Umbilical cord (tissue), 1 donor: ENCODE measurements at regions not wholly inside any gene's neighbourhood (a gene's known extent, or its start where the extent isn't known, plus 50 kb on each side); places are given as distances from the start of the nearest gene placed in this dataset.

Experiments used
- DNase-seq: peaks from one replicate; pipeline ENCODE4 v3.0.0-alpha.2; 2015; ENCODE audit warnings: low spot score

DNA sequence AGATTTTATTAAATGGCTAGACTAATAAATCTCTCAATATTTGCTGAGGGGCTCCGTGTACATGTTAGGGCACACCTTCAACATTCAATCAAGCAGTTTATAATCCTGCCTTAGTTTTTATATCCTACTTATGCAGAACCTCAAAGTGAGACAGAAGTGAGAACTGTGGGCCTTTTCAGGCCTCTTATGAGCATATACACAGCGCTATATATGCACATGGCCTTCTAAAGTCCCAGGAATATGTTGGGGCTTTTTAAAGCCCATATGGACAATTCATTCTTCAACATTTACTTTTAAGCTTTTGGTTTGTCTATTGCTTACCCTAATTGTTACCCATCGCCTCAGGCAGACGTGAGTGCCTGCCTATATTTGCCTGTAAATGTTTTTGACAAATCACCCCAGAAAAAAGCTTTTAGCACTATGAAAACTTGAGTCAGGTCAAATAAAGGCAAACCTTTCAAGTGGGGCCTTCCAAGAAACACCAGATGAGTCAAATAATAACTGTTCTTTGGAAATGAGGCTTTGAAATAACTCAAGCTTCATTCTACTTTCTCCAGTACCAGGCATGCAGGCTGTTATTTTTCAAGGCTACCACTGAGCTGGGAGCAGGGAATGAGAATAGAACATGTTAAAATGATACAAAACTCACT, 58.2 kb downstream of the ESM1 start:
- DNase-seq, result no peak

DNA sequence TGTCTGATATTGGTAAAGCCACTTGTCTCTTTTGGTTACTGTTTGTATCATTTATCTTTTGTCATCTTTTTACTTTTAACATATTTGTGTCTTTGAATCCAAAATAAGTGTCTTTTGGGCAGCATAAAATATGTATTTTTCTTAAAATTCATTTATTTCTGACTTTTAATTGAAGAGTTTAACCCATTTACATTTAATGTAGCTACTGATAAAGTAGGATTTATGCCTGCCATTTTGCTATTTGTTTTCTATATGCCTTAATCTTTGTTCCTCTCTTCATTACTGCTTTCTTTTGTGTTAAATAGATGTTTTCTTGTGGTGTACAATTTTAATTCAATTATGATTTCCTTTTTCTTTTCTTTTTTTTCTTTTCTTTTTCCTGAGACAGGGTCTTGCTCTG, 60.9 kb downstream of the ESM1 start:
- DNase-seq, result no peak

DNA sequence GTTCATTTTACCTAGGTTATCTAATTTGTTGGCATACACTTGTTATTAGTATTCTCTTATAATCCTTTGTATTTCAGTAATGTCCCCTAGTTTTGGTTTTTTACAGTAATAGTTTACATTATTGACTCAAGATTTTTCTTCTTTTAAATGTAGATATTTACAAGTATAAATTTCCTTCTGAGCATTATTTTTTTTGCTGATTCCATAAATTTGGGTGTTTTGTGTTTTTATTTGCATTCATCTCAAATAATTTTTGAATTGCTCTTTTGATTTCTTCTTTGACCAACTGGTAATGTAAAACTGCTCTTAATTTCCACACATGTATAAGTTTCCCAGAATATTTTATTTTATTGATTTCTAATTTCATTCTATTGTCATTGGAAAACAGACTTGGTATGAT, 68.1 kb downstream of the ESM1 start:
- DNase-seq, result no peak

DNA sequence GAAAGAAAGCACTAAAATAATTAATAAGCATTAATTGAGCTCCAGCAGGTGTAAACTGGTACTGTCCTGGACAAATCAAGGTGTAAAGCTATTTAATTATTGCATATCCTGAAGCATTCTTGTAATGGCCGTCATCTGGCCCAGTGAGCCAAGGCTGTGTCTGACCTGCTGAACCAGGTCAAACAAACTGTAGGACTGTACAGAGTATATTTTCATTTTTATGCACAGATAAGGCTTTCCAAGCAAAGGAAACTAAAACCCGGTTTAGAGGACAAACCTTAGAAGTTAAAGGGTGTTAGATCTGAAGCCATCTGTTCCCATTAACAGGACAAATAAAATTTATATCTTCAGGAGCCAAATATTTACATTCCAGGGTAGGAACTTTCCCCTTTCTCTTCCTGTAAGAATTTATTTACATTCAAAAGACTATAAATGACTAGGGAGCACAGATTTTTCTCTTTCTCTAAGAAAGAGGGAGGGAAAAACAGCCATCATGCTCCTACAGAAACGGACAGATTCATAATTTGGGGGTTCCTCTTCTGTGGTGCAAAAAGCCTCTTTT, 69.8 kb downstream of the ESM1 start:
- DNase-seq, result no peak

DNA sequence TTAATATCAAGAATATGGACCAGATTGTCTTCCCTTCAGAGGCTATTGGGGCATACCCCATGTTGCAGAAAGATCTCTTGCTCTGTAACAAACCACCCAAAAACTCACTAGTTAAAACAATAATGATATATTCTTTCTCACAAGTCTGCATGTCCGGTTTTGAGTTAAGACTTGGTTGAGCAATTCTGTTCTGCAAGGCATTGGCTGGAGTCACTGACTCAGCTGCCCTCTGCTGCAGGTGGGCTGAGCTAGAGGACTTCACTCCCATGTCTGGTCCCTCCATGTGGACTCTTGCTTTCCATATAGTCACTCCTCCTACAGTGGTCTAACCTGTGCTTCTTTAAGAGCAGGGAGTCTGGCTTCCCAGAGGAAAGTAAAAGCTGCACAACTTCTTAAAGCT, 73.4 kb downstream of the ESM1 start:
- DNase-seq, result no peak

DNA sequence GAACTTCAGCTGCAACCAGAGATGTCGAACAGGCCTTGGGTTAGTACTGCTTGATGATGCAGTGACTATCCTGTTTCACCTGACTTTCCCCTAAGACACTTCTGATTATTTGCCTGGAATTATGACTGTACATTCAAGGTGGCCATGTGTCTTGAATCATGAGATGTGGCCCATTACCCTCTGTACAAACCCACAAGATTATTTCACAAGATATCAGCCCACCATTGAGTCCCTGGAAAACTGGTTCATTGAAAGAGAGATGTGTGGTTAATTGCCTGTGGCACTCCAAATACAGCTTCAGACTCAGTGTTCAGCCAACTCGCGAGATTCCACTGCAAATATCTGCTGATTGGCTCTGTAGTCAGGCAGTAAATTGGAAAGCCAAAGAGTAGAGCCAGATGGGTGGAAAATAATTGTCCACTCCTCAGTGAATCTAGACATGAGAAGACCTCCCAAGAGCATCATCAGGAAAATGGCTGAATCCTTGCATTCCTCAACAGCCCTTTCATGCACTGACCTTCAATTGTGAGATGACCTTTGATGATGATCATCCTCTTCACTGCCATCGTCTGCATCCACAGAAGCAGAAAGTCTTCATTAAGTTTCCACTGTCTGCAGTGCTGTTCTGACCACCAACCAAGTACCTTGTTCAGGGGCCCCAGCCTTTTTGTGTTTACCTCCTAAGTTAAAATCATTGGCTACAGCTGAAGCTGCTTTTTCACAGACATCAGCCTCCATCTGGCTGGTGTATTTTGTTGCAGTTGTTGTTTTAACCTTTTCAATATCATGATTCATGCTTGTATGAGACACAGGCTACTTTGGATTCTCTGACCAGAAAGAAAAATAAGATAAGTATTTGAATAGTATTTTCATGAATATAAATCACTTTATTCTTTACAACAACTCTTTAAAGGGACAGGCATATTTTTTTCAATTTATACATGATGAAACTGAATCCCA, 75.2 kb downstream of the ESM1 start:
- no peak for DNase-seq

DNA sequence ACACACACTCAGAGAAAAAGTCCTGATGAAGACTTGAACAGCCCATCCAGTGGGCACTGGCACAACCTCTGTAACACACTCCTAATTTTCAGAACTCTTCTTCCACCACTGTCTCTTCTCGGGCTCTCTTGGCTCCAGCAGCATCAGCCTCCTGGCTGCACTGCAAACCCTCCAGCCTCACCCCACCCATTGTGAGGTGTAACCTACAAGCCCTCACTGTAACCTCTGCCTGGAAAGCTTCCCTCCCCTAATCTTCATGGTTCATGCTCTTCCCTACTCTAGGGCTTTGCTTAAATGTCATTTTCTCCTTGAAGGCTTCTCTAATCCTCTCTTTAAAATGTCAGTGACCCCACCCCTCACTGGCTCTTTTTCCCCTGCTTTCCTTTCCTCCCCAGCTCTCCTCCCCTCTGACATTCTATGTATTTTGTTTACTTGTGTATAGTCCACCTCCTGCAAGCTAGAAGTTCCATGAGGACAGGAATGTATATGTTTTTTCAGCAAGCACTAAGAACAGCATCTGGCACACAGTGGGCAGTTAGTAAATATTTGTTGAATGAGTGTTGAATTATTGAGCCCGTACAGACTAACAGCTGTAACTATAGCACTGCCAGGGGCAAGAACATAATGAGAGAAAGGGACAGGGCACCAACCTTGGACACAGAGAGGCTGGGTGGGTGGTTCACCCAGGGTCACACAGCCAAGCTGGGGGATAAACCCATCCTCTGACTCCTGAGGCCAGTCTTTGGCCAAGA, 76.4 kb downstream of the ESM1 start:
- no peak for DNase-seq

DNA sequence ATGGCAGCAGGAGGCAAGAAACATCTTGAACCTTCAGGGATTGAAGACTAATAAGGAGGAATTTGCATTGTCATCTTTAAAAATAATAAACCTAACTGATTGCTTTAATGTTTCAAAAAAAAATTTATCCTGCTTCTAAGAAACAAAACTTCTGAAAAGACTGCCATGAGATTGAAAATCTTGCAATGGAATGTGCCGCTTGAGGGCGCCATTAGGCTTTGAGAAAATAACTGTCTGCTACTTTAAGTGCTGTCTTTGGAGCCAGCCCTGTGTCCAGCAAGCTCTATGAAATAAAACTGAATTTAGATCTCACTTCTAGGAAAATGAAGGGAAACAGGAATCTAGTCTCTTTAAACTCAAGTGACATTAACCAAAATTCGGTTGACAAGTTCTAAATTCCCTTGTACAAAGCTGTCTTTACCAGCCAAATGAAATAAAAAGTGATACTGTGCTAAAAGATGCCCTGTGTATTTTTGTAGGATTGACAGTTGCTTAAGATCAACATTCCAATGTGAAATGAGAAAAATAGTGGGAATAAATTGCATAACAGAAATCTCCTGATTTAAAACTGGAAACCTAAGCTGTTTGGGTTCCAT, 79.4 kb downstream of the ESM1 start:
- DNase-seq, result peak; percentile 84

DNA sequence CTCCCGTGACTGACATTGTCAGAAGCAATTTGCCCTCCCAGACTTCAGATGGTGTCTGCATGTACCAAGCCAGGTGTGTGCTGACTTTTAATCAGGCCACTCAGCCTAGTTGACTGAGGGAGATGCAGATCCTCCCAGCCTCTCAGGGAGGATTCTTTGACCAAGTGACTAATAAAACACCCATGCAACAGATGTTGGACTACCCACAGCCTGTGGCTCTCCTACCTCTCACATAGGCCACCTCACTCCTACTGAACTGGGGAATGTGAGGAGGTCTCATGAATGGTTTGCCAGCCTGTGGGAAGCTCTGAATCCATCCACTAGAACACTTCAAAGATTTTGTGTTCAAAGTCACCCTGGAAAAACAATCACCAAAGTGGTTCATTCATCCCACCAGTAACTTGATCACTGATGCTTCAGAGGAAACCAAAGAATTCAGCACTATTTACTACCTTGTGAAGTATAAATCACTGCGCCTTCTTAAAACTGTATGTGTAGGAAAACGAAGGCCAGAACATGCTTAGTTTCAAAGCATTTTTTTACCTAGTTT, 80.1 kb downstream of the ESM1 start:
- no peak for DNase-seq

DNA sequence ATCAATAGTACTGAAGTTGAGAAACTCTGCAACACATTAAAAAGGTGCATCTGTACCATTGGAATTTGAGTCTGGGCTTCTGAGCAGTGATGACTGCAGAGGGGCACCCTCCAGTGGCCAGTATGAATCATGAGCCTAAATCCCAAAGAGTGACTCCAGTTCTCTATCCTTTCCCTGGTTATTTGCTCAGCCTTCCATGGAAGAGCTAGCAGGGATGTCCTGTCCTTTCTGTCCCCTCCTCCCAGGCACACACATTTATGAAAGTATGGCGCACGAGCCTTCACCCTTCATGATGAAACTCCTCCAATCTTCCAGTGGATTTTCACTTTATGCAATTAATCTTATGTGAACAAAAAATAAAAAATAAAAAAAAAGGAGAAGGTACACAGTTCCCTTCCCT, 81.0 kb downstream of the ESM1 start:
- DNase-seq, result no peak

DNA sequence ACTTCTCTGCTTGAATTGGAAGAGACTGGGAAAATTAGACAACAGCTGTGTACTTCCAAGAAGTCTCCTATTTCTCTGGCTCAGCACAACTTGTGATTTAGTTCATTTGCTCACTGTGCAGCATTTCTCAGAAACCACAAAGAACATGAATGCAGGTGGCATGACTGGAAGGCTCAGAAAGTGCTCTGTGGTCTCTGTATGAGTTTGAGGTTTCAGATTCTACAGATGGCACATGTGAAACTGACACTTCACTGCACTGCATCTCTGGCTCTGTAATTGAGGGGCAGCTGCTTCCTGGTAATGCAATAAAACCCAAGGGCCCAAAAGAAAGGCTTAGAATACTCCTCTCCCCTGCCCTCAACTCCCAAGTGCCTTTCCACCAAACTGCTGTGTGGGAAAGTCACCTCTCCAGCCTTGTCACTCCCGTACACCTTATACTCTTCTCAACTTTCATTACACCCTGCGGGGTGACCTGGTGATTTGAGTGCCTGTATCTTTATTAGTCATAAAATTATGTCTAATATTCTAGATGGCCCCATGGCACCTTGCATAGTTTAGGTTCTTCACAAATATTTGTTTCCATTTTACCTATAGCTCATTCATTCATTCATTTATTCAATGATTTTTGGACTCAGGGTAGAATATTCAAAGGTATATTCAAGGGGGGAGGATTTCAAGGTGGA, 82.5 kb downstream of the ESM1 start:
- DNase-seq, result no peak

DNA sequence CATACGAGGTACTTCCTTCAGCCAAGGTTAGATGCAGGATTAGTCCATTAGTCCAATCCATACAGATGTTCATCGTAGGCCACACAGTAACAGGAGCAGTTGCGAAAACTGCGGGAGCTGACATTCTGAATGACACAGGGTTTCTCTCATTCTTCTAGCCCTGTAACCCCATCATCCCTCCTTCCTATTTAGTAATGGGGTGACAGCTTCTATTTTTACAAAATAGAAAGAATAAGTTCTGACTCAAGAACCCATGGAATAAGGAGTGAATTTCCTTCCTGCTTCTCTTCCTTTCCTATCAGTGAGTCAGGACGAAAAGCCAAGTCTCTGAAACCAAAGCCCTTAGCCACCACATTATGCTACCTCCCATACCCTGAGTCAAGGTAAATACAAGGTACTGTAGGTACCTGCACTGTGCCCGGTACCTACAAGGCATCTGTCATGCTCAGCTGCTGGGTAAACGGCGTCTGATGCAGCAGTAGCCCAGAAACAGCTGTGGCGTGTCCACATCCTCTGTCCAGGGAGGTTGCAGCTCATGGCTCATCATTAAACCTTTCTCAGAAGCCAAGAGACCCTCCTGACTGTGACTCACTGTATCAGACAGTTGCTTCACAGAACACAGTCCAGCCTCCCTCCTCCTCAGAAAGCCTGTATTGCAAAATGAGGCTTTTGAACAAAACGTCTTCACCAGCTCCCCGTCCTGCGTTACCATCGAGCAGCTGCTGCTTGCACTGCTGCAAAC, 84.2 kb downstream of the ESM1 start:
- DNase-seq, result peak; percentile 46

DNA sequence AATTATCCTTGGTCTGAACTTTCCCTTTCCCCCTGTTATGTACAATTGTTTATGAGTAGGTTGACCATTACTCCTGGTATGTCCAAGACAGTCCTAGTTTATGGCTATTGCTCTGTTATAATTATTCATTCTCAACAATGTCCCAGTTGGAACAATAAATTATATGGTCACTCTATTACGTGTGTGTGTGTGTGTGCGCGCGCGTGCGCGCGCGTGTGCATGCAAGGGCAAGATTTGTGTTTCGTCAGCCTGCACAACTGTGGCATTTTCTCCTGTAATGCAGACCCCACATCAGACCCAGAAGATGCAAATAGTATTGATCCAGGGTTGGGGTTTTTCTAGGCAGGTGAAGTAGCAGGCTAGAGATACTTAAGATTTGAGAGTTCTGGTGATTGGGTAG, 88.4 kb downstream of the ESM1 start:
- no peak for DNase-seq

DNA sequence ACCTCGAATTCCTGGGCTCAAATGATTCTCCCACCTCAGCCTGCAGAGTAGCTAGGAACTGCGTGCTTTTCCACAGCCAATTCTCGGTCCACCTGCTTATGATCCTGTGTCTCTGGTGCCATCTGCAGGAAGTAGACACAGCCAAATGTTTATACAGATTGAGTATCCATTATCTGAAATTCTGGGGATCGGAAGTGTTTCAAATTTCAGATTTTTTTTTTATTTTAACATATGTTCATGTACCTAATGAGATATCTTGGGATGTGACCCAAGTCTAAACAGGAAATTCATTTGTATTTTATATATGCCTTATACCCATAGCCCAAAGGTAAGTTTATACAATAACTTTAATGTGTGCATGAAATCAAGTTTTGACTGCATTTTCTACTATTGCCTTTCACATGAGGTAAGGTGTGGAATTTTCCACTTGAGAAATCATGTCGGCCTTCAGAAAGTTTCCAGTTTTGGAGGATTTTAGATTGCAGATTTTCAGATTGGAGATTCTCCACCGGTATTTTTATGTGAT, 89.5 kb downstream of the ESM1 start:
- peak; percentile 57 for DNase-seq

DNA sequence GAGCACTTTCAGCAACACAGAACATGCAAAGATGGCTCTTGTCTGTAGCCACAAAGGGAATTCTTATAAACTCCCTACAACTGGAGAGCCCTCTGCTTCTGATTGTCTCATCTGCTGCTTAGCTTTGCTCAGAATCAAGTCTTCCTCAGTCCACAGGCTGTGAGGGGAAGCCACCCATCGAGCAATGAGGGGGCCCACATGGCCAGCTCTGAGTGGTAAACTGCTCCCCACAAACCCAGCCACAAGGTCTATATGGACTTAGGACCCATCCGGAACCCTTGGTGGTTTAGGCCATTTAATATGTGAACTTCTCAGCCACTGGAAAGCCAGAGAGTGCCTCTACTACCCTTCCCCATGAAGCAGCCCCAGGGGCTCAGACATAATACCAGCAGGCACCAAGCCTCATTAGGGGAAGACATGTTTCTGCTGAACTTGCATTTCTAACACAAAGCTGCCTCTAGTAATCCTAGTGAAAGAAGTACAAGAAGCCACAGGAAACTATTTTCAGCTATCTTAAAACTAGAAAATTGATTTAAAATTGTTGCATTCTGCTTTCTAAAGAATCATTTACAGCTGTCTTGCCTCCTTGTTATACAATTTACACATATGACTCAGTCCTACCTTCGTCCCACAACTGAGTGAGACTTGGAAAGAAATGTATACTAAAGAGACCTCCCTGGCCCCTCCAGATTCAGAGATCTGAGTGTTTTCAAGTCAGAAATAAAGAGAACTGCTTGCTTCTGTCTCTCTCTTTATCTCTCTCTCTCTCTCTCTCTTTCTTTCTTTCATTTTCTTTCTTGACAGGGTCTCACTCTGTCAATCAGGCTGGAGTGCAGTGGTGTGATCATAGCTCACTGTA, 90.2 kb downstream of the ESM1 start:
- DNase-seq, result no peak

DNA sequence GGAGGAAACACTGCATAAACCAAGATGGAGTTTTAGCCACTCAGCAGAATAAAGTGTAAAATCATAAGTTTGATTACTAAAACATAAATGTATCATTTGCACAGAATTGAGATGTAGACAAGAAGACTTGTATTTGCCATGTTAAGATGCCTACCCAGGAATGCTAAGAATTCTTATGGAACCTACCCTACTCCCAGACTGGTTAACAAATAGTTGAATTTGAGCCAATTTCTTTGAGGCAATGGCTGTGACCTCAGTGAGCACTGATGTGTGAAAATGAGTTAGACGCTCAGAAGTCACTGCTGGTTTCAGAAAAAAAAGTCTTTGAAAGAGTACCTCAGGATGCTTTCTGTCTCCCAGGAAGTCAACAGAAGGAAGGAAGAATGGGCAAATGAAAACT, 95.6 kb downstream of the ESM1 start:
- no peak for DNase-seq

DNA sequence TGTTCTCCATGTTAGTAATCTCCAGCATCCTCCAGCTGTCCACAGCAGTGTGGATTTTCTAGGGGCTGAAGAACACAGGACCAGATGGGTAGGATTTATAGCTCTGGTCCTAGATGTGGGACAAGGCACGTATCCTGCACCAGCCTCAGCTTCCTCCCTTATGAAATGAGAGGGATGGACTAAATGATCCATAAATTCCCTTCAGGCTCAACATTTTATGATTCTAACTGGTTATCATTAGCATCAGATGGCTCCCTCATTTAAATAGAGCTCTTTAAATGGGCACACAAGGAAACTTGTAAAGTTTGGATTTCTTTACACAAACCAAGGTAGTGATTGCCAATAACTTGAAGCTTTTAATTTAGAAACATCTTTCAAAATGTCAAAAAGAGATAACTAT, 97.7 kb downstream of the ESM1 start:
- no peak for DNase-seq

DNA sequence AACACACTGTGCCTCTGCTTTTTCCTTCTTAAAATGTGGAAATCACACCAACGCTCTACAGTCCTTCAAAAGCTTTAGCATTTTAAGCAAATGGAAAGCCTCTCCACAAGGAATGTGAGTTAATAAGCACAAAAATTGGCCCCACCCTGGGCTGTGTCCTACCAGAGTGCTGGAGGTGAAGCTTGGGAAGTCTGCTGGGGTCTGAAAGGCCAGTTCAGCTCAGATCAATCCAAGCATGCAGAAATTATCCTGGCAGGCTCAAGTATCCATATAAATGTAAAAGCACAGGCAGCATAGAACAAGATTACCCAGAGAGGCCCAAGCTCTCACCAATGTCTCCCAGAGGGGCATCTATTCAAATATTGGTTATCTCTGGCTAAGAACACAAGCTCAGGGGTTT, 98.5 kb downstream of the ESM1 start:
- DNase-seq, result no peak

DNA sequence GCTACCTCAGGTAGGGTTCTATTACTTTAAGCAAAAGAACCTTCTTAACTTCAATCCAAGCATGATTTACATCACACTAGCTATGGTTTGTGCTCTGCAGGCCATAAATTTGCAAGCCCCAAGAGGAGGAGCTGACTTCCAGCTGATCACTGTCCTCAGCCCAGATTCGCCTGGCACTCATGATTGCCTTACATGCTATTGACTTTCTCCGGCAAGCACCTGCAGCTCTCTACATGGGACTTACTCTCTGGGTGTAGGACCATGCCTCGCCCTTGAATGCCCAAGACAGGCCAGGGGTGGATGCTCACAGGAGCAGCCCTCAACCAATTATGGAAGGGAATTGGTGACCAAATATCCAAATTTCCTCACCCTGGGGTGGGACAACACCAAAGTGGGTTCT, 99.8 kb downstream of the ESM1 start:
- DNase-seq, result no peak
